ENCODE measurements at regions not wholly inside any gene's neighbourhood (a gene's known extent, or its start where the extent isn't known, plus 50 kb on each side); places are given as distances from the start of the nearest gene placed in this dataset.
"Not testable (repeated sequence)": the region's sequence is repeated elsewhere in the genome, so short reads cannot be mapped to it uniquely, and the experiment has no call there.

DNA sequence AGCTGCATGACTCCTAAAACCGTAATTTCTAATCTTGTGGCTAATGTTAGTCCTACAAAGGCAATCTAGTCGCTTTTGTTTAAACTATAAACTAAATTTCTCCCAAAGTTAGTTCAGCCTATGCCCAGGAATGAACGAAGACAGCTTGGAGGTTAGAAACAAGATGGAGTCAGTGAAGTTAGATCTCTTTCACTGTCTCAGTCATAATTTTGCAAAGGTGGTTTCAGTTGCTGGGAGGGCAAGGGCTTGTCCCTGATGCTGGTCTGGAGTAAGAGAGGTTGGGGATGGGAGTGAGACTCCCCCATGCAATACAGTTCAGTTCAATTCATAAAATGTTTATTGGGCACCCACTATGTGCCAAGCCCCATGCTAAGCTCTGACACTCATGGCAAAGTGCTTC is 362.1 kb downstream of the TYW1 start:
- not testable (repeated sequence) for DNase-seq

GRCh38 chr7:67359900-67360299 is 363.3 kb downstream of the TYW1 start:
- no peak for DNase-seq

- DNase-seq = no peak
These were observed 364.5 kb downstream of the TYW1 start for GRCh38 chr7:67361150-67361549.

DNA sequence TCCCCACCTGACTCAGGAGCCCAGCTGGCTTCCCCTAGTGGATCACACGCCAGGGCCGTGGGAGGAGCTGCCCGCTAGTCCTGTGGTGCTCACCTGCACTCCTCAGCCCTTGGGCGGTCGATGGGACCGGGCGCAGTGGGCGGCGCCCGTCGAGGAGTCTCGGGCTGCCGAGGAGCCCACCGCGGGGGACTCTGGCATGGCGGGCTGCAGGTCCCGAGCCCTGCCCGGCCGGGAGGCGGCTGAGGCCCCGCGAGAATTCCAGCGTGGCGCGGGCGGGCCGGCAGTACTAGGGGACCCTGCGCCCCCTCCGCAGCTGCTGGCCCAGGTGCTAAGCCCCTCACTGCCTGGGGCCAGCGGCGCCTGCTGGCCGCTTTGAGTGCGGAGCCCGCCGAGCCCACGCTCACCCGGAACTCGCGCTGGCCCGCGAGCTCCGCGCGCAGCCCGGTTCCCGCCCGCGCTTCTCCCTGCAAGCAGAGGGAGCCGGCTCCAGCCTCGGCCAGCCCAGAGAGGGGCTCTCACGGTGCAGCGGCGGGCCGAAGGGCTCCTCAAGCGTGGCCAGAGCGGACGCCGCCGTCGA is 367.9 kb downstream of the TYW1 start:
- peak in 1 of 56 donors; percentile 2 for DNase-seq

- peak in 42 of 56 donors; percentile 0 to 75 (median 16) for DNase-seq
These were observed 375.0 kb downstream of the TYW1 start for GRCh38 chr7:67371429-67372305.

- DNase-seq = not testable (repeated sequence)
These were observed 376.8 kb downstream of the TYW1 start for GRCh38 chr7:67373389-67373788.

- DNase-seq = no peak
These were observed 378.8 kb downstream of the TYW1 start for GRCh38 chr7:67375427-67375826.

- DNase-seq = peak; percentile 2 to 80 (median 50)
These were observed 381.6 kb downstream of the TYW1 start for GRCh38 chr7:67377939-67378862.

DNA sequence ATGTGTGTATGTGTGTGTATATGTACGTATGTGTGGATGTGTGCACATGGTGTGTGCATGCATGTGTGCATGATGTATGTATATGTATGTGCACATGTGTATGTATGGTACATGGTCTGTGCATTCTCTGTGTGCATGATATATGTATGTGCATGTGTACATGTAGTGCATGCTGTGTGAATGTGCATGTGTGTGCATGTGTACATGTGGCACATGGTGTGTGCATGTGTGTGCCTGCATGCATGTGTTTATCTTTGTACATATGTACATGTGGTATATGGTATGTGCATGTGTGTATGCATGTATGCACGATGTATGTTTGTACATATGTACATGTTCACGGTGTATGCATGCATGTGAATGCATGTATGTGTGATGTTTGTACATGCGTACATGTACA is 383.7 kb downstream of the TYW1 start:
- DNase-seq = no peak

DNA sequence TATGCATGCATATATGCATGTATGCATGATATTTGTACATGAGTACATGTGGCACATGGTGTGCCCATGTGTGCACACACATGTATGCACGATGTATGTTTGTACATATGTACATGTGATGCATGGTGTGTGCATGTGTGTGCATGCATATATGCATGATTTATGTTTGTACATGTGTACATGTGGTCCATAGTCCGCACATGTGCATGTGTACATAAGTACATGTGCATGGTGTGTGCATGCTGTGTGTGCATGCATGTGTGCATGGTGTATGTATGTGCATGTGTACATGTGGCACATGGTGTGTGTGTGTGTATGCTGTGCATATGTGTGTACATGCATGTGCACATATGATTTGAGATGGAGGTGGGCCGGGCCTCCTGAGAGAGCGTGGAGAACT is 384.2 kb downstream of the TYW1 start:
- no peak for DNase-seq

DNA sequence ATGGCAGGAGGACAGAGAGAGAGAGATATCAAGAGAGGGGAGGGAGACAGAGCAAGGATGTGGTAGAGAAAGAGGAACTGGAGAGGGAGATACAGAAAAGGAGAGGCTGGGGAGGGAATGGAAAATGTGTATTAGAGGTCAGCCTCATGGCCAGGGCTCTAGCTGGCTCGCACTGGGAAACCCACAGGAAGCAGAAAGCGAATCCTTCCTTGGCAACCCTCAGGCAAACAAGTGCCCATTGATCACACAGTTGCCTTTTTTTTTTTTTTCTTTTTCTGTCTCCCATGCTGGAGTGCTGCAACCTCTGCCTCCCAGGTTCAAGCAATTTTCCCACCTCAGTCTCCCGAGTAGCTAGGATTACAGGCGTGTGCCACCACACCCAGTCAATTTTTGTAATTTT is 391.2 kb downstream of the TYW1 start:
- DNase-seq = no peak

GRCh38 chr7:67391168-67391567 is 394.5 kb downstream of the TYW1 start:
- no peak for DNase-seq

GRCh38 chr7:67392596-67393438 is 396.2 kb downstream of the TYW1 start:
- no peak for DNase-seq

DNA sequence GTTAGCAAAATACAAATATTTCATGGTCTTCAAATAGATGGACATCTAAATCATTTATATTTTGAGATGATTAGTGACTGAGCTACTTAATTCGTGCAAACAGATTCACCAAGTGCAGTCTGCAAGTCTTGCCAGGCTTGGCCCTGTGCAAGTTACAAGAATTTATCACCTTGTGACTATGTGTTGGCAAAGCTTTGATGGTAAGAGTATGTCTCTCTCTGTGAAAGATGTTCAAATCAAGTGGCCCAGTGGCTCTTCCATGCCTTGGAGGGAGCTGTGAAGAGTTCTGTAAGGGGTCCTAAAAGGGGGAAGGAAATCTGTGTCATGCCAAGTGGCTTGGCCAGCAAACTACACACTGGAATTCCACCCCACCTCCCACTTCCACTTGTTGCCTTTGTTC is 397.3 kb downstream of the TYW1 start:
- DNase-seq = no peak

DNA sequence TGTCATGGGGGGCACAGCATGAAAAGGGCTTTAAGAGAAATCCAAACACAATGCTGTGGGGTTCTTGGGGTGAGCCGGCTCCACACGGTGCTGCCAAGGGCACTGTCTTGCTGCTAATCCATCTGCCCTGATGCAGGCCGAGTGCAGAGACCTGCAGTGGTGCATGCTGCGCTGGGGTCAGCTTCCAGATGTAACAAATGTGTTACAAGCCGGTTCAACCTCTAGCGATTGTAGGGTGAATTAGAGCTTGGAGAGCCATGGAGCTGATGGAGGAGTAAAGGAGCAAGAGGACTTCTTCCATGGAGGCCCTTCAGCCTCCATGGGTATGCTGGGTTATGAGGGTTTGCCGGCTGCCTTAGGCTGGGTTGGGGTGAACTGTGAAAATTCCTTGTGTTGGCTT is 402.3 kb downstream of the TYW1 start:
- DNase-seq = no peak

DNA sequence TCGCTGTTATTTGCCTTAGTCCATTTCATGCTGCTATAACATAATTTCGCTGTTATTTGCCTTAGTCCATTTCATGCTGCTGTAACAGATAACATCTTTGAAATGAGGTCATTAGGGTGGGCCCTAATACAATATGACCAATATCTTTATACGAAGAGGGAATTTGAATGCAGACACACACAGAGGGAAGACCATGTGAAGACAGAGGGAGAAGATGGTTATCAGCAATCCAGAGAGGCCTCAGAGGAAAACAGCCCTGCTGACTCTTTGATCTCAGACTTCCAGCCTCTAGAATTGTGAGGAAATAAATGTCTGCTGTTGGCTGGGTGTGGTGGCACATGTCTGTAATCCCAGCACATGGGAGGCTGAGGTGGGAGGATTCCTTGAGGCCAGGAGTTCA is 404.9 kb downstream of the TYW1 start:
- DNase-seq = no peak

DNA sequence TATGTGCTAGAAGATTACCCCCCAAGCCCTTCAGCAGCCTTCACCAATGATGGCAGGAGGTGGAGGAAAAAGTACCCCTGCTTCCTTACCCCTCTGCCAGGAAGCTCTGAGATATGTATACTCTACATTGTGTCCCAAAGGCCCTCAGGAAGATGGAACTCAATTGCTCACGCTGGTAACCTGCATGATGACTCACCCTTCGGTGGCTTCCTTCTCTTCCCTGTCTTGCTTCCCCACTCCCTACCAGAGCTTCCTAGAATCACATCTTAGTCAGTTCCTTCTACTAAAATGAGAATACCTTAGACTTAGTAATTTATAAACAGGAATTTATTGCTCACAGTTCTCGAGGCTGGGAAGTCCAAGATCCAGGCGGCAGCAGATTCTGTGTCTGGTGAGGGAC is 405.6 kb downstream of the TYW1 start:
- DNase-seq = no peak

GRCh38 chr7:67406976-67407375 is 410.3 kb downstream of the TYW1 start:
- peak in 3 of 56 donors; percentile 1 to 7 (median 1) for DNase-seq

- DNase-seq = no peak
These were observed 410.9 kb downstream of the TYW1 start for GRCh38 chr7:67407392-67408071.

- no peak for DNase-seq
These were observed 411.5 kb downstream of the TYW1 start for GRCh38 chr7:67408109-67408508.

Data from amygdala (tissue), 56 donors.